ENCODE measurements at regions not wholly inside any gene's neighbourhood (a gene's known extent, or its start where the extent isn't known, plus 50 kb on each side); places are given as distances from the start of the nearest gene placed in this dataset.

DNA sequence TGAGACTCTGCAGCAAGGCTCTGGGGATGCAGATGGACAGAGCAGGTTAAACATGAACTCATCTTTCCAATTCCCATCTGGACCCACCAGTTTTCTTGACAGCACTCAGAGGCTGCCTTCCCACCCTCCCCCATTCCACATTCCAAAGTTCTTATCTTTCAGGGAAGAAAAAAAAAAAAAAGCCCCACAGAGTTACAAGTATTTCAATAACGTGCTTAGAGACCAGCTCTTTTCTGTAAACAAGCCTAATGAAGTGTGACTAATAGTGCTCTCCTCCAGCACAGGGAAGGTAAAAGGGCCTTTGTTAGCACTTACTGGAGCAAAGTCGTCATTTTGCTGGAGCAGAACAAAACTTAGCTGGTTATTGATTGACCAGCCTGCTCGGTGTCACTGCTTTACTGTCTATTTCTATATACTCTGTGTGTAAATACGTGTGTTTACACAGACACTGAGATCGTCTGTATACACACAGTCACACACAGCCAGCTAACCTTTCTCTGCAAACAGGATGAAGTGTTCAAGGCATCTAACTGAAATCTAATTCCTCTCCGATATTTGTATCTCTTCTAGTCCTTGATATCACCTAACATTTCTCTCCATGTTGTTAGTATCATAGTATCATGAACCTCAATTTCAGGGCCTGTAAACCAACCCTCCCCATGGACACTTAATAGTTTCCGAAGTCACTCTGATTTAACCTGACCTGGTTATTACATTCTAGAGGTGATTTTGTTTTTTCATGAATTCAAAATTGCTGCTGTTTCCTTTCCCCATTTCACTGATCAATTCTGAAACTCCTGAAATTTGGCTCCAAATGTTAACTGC lies 84.9 kb downstream of the ZNF608 start (continued):
- TF ChIP-seq, protein P1, sequence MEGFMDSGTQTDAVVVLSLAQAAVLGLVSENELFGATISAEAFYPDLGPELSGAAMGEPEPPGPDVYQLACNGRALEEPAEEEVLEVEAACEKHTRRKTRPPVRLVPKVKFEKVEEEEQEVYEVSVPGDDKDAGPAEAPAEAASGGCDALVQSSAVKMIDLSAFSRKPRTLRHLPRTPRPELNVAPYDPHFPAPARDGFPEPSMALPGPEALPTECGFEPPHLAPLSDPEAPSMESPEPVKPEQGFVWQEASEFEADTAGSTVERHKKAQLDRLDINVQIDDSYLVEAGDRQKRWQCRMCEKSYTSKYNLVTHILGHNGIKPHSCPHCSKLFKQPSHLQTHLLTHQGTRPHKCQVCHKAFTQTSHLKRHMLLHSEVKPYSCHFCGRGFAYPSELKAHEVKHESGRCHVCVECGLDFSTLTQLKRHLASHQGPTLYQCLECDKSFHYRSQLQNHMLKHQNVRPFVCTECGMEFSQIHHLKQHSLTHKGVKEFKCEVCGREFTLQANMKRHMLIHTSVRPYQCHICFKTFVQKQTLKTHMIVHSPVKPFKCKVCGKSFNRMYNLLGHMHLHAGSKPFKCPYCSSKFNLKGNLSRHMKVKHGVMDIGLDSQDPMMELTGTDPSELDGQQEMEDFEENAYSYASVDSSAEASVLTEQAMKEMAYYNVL (CRISPR knock-in tag; IDR thresholded peaks at IDR 0.05; ENCODE audit: borderline replicate concordance): peak; percentile 84; the same call in 1 of the 2 replicates
- TF ChIP-seq ZMAT3 (CRISPR knock-in tag; conservative IDR thresholded peaks at IDR 0.05): peak; percentile 80; the same call in 1 of the 2 replicates
- no peak for TF ChIP-seq ZNF598 (CRISPR knock-in tag; IDR thresholded peaks at IDR 0.05; ENCODE audit: borderline replicate concordance)
- TF ChIP-seq ZNF556 (CRISPR knock-in tag; IDR thresholded peaks at IDR 0.05; ENCODE audit: borderline replicate concordance): peak; percentile 83; the same call in 1 of the 2 replicates
- TF ChIP-seq SNAPC2 (CRISPR knock-in tag; IDR thresholded peaks at IDR 0.05): peak; percentile 96
- no peak for TF ChIP-seq CCAR2 (optimal IDR thresholded peaks at IDR 0.05; ENCODE audit: low read depth, low read length)
- TF ChIP-seq, protein P2, sequence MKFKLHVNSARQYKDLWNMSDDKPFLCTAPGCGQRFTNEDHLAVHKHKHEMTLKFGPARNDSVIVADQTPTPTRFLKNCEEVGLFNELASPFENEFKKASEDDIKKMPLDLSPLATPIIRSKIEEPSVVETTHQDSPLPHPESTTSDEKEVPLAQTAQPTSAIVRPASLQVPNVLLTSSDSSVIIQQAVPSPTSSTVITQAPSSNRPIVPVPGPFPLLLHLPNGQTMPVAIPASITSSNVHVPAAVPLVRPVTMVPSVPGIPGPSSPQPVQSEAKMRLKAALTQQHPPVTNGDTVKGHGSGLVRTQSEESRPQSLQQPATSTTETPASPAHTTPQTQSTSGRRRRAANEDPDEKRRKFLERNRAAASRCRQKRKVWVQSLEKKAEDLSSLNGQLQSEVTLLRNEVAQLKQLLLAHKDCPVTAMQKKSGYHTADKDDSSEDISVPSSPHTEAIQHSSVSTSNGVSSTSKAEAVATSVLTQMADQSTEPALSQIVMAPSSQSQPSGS (CRISPR knock-in tag; IDR thresholded peaks at IDR 0.05): peak; percentile 91
- no peak for TF ChIP-seq NKX3-1 (CRISPR knock-in tag; IDR thresholded peaks at IDR 0.05)
- TF ChIP-seq JUND (CRISPR knock-in tag; IDR thresholded peaks at IDR 0.05): peak; percentile 81
- TF ChIP-seq, protein P3, sequence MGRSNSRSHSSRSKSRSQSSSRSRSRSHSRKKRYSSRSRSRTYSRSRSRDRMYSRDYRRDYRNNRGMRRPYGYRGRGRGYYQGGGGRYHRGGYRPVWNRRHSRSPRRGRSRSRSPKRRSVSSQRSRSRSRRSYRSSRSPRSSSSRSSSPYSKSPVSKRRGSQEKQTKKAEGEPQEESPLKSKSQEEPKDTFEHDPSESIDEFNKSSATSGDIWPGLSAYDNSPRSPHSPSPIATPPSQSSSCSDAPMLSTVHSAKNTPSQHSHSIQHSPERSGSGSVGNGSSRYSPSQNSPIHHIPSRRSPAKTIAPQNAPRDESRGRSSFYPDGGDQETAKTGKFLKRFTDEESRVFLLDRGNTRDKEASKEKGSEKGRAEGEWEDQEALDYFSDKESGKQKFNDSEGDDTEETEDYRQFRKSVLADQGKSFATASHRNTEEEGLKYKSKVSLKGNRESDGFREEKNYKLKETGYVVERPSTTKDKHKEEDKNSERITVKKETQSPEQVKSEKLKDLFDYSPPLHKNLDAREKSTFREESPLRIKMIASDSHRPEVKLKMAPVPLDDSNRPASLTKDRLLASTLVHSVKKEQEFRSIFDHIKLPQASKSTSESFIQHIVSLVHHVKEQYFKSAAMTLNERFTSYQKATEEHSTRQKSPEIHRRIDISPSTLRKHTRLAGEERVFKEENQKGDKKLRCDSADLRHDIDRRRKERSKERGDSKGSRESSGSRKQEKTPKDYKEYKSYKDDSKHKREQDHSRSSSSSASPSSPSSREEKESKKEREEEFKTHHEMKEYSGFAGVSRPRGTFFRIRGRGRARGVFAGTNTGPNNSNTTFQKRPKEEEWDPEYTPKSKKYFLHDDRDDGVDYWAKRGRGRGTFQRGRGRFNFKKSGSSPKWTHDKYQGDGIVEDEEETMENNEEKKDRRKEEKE (IDR thresholded peaks at IDR 0.05): no peak
- TF ChIP-seq, protein P4, sequence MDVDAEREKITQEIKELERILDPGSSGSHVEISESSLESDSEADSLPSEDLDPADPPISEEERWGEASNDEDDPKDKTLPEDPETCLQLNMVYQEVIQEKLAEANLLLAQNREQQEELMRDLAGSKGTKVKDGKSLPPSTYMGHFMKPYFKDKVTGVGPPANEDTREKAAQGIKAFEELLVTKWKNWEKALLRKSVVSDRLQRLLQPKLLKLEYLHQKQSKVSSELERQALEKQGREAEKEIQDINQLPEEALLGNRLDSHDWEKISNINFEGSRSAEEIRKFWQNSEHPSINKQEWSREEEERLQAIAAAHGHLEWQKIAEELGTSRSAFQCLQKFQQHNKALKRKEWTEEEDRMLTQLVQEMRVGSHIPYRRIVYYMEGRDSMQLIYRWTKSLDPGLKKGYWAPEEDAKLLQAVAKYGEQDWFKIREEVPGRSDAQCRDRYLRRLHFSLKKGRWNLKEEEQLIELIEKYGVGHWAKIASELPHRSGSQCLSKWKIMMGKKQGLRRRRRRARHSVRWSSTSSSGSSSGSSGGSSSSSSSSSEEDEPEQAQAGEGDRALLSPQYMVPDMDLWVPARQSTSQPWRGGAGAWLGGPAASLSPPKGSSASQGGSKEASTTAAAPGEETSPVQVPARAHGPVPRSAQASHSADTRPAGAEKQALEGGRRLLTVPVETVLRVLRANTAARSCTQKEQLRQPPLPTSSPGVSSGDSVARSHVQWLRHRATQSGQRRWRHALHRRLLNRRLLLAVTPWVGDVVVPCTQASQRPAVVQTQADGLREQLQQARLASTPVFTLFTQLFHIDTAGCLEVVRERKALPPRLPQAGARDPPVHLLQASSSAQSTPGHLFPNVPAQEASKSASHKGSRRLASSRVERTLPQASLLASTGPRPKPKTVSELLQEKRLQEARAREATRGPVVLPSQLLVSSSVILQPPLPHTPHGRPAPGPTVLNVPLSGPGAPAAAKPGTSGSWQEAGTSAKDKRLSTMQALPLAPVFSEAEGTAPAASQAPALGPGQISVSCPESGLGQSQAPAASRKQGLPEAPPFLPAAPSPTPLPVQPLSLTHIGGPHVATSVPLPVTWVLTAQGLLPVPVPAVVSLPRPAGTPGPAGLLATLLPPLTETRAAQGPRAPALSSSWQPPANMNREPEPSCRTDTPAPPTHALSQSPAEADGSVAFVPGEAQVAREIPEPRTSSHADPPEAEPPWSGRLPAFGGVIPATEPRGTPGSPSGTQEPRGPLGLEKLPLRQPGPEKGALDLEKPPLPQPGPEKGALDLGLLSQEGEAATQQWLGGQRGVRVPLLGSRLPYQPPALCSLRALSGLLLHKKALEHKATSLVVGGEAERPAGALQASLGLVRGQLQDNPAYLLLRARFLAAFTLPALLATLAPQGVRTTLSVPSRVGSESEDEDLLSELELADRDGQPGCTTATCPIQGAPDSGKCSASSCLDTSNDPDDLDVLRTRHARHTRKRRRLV (CRISPR knock-in tag; IDR thresholded peaks at IDR 0.05): no peak
- no peak for TF ChIP-seq ZMYM2 (CRISPR knock-in tag; IDR thresholded peaks at IDR 0.05)
- TF ChIP-seq, protein P5, sequence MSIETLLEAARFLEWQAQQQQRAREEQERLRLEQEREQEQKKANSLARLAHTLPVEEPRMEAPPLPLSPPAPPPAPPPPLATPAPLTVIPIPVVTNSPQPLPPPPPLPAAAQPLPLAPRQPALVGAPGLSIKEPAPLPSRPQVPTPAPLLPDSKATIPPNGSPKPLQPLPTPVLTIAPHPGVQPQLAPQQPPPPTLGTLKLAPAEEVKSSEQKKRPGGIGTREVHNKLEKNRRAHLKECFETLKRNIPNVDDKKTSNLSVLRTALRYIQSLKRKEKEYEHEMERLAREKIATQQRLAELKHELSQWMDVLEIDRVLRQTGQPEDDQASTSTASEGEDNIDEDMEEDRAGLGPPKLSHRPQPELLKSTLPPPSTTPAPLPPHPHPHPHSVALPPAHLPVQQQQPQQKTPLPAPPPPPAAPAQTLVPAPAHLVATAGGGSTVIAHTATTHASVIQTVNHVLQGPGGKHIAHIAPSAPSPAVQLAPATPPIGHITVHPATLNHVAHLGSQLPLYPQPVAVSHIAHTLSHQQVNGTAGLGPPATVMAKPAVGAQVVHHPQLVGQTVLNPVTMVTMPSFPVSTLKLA (IDR thresholded peaks at IDR 0.05): peak; percentile 28; the same call in 1 of the 2 replicates
